DOHH2 (cell line): ENCODE measurements at regions not wholly inside any gene's neighbourhood (a gene's known extent, or its start where the extent isn't known, plus 50 kb on each side); places are given as distances from the start of the nearest gene placed in this dataset.

Experiments
- H3F3A ChIP-seq: fragments of 200-600 bp; sonication (generic), shearing (Covaris generic); 2 replicates; pipeline ENCODE4 v1.6.0; 2016; ENCODE audit warnings: antibody characterized with exemption, mild to moderate bottlenecking; ENCODE audit not compliant: control insufficient read depth, insufficient read depth
- H3K27ac ChIP-seq: fragments of 200-600 bp; sonication (generic); 2 replicates; pipeline ENCODE4 v1.5.1; 2014; ENCODE audit warnings: low read depth, mild to moderate bottlenecking, low read length, moderate library complexity
- H3K27me3 ChIP-seq: fragments of 200-600 bp; sonication (generic); 2 replicates; pipeline ENCODE4 v1.6.1; 2014; ENCODE audit warnings: mild to moderate bottlenecking, low read length, mixed read lengths; ENCODE audit not compliant: control insufficient read depth
- H3K36me3 ChIP-seq: fragments of 200-600 bp; sonication (generic); 2 replicates; pipeline ENCODE4 v1.6.1; 2014; ENCODE audit warnings: mild to moderate bottlenecking, low read length, moderate library complexity, mixed read lengths; ENCODE audit not compliant: control insufficient read depth
- H3K4me1 ChIP-seq: fragments of 200-600 bp; sonication (generic); 2 replicates; pipeline ENCODE4 v1.6.1; 2014; ENCODE audit warnings: mild to moderate bottlenecking, low read length, mixed read lengths; ENCODE audit not compliant: control insufficient read depth
- H3K4me2 ChIP-seq: fragments of 200-600 bp; sonication (generic); 2 replicates; pipeline ENCODE4 v1.6.0; 2014; ENCODE audit warnings: mild to moderate bottlenecking, low read length, moderate library complexity
- H3K4me3 ChIP-seq: fragments of 200-600 bp; sonication (generic); 2 replicates; pipeline ENCODE4 v1.5.1; 2014; ENCODE audit warnings: mild to moderate bottlenecking, low read length, mixed read lengths
- H3K79me2 ChIP-seq: fragments of 200-600 bp; sonication (generic); 2 replicates; pipeline ENCODE4 v1.6.1; 2014; ENCODE audit warnings: mild to moderate bottlenecking, low read length, mixed read lengths; ENCODE audit not compliant: control insufficient read depth
- H3K9me2 ChIP-seq: fragments of 200-600 bp; sonication (generic); replicated peaks from 2 replicates; pipeline ENCODE4 v1.6.1; 2014; ENCODE audit warnings: mild to moderate bottlenecking, low read length, mixed read lengths; ENCODE audit not compliant: control insufficient read depth
- H3K9me3 ChIP-seq: fragments of 200-600 bp; sonication (generic); 2 replicates; pipeline ENCODE4 v1.6.1; 2014; ENCODE audit warnings: antibody characterized with exemption, low read length, mixed read lengths; ENCODE audit not compliant: control insufficient read depth, insufficient read depth
- H4K20me1 ChIP-seq: fragments of 200-600 bp; sonication (generic); 2 replicates; pipeline ENCODE4 v1.6.0; 2014; ENCODE audit warnings: low read depth, mild to moderate bottlenecking, antibody characterized with exemption, low read length, moderate library complexity; ENCODE audit not compliant: control insufficient read depth, insufficient read depth
- EZH2phosphoT487 ChIP-seq: fragments of 200-600 bp; sonication (generic); IDR thresholded peaks from 2 replicates; pipeline ENCODE4 v1.6.1; 2017; ENCODE audit warnings: borderline replicate concordance, mild to moderate bottlenecking, antibody characterized with exemption, low read length, moderate library complexity, mixed read lengths
- TF ChIP-seq, protein P1 (sequence below): fragments of 200-600 bp; sonication (generic); IDR thresholded peaks from one replicate; pipeline ENCODE4 v1.5.1; 2014; ENCODE audit warnings: antibody characterized with exemption, mild to moderate bottlenecking, low read depth, low read length; ENCODE audit not compliant: poor library complexity, severe bottlenecking

DNA sequence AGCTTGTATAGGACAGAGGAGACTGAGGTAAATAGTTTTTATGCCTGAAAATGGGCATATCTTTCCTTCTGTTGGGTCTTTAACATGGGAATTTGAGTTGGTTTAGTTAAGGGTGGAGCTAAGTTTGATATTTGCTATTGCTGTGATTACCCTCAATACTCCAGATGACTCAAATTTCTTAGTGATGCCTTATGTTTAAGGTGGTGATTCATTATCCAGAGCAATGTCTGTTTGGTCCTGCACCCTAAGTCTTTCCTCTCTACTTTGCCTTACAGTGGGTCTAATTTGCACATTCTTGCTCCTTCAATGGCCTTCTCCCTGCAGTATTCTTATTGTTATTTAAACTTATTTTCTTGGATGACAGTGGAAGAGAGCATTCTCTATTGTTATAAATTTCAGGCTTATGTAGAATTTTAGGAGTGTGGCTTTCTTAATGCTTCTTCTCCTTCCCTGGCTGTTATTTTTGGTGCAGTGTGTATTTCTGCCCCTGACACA lies 312.9 kb upstream of the RPS23 start:
- no peak for TF ChIP-seq EZH2phosphoT487
- TF ChIP-seq, protein P1, sequence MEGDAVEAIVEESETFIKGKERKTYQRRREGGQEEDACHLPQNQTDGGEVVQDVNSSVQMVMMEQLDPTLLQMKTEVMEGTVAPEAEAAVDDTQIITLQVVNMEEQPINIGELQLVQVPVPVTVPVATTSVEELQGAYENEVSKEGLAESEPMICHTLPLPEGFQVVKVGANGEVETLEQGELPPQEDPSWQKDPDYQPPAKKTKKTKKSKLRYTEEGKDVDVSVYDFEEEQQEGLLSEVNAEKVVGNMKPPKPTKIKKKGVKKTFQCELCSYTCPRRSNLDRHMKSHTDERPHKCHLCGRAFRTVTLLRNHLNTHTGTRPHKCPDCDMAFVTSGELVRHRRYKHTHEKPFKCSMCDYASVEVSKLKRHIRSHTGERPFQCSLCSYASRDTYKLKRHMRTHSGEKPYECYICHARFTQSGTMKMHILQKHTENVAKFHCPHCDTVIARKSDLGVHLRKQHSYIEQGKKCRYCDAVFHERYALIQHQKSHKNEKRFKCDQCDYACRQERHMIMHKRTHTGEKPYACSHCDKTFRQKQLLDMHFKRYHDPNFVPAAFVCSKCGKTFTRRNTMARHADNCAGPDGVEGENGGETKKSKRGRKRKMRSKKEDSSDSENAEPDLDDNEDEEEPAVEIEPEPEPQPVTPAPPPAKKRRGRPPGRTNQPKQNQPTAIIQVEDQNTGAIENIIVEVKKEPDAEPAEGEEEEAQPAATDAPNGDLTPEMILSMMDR, result no peak
- Histone ChIP-seq H3K4me2 (no peak overlapping the region), H3K9me3 (no peaks in the 10 kb centered on the region), H3F3A (no peaks in the 10 kb centered on the region), H3K79me2 (no peaks in the 10 kb centered on the region), H4K20me1 (no peaks in the 10 kb centered on the region), H3K4me3 (no peak overlapping the region), H3K27ac (no peak overlapping the region), H3K4me1 (no peaks in the 10 kb centered on the region), H3K27me3 (no peaks in the 10 kb centered on the region), H3K36me3 (no peaks in the 10 kb centered on the region), H3K9me2 (no peaks in the 10 kb centered on the region)

- no peaks in the 10 kb centered on the region for H4K20me1 ChIP-seq
- H3K4me3 ChIP-seq, result no peak overlapping the region
- H3K4me1 ChIP-seq, result no peaks in the 10 kb centered on the region
- H3K27me3 ChIP-seq, result no peaks in the 10 kb centered on the region
- no peaks in the 10 kb centered on the region for H3K9me3 ChIP-seq
- no peak overlapping the region for H3K4me2 ChIP-seq
- TF ChIP-seq EZH2phosphoT487, result no peak
- TF ChIP-seq, protein P1, result no peak
- H3K36me3 ChIP-seq, result no peaks in the 10 kb centered on the region
- no peaks in the 10 kb centered on the region for H3K9me2 ChIP-seq
- no peaks in the 10 kb centered on the region for H3F3A ChIP-seq
- H3K79me2 ChIP-seq, result no peaks in the 10 kb centered on the region
- H3K27ac ChIP-seq, result no peak overlapping the region
These were observed 312.0 kb upstream of the RPS23 start for GRCh38 chr5:82590112-82590511.

GRCh38 chr5:82586661-82587310 lies 308.6 kb upstream of the RPS23 start:
- H3F3A ChIP-seq, result no peaks in the 10 kb centered on the region
- no peak overlapping the region for H3K27ac ChIP-seq
- no peak overlapping the region for H3K4me2 ChIP-seq
- H3K9me3 ChIP-seq, result no peaks in the 10 kb centered on the region
- H3K4me3 ChIP-seq, result no peak overlapping the region
- H3K79me2 ChIP-seq, result no peaks in the 10 kb centered on the region
- H4K20me1 ChIP-seq, result no peaks in the 10 kb centered on the region
- no peak for TF ChIP-seq EZH2phosphoT487
- TF ChIP-seq, protein P1, result no peak
- H3K27me3 ChIP-seq, result no peaks in the 10 kb centered on the region
- H3K4me1 ChIP-seq, result no peaks in the 10 kb centered on the region
- no peaks in the 10 kb centered on the region for H3K9me2 ChIP-seq
- H3K36me3 ChIP-seq, result no peaks in the 10 kb centered on the region
